ENCODE measurements at regions not wholly inside any gene's neighbourhood (a gene's known extent, or its start where the extent isn't known, plus 50 kb on each side); places are given as distances from the start of the nearest gene placed in this dataset.
A peak's percentile ranks its signal among the peaks of the same experiment; 100 is the strongest.

- DNase-seq (no peak), ATAC-seq (ENCODE audit: low FRiP score in 2 of 2) (peak in 1 of 2 donors; percentile 53)
- no peak overlapping the region for H3K27ac ChIP-seq
- H3K4me1 ChIP-seq: peaks cover 0 to 10% (median 0%) of the 10 kb centered on the region in 4 donors
- no peaks in the 10 kb centered on the region for H3K9me3 ChIP-seq
- H3K27me3 ChIP-seq: no peaks in the 10 kb centered on the region
- 34 to 41% methylated on average over 2 of the region's 2 CpGs for WGBS, 2 donors
- H3K4me3 ChIP-seq: no peak overlapping the region
- TF ChIP-seq POLR2AphosphoS5 (IDR thresholded peaks at IDR 0.05): no peak
- TF ChIP-seq EP300 (IDR thresholded peaks at IDR 0.05): no peak
- TF ChIP-seq POLR2A (IDR thresholded peaks at IDR 0.05): no peak
- TF ChIP-seq, protein P1, sequence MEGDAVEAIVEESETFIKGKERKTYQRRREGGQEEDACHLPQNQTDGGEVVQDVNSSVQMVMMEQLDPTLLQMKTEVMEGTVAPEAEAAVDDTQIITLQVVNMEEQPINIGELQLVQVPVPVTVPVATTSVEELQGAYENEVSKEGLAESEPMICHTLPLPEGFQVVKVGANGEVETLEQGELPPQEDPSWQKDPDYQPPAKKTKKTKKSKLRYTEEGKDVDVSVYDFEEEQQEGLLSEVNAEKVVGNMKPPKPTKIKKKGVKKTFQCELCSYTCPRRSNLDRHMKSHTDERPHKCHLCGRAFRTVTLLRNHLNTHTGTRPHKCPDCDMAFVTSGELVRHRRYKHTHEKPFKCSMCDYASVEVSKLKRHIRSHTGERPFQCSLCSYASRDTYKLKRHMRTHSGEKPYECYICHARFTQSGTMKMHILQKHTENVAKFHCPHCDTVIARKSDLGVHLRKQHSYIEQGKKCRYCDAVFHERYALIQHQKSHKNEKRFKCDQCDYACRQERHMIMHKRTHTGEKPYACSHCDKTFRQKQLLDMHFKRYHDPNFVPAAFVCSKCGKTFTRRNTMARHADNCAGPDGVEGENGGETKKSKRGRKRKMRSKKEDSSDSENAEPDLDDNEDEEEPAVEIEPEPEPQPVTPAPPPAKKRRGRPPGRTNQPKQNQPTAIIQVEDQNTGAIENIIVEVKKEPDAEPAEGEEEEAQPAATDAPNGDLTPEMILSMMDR (IDR thresholded peaks at IDR 0.05): no peak
- no peaks in the 10 kb centered on the region for H3K36me3 ChIP-seq
Measured at GRCh38 chr6:112827793-112828192, 480.7 kb downstream of the RFPL4B start.

DNA sequence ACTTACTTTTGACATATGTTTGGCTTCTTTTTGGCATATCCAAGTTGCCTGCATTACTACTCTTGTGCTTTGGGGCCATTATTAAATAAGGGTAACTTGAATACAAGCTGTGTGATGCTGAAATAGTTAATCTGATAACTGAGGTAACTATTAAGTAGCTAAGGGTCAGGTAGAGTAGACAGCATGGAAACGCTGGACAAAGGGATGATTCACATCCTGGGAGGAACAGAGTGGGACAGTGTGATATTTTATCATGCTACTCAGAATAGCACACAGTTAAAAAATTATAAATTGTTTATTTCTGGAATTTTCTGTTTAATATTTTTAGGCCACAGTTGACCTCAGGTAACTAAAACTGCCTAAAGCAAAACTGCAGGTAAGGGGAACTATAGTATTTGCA, 483.9 kb downstream of the RFPL4B start:
- DNase-seq (no peak), ATAC-seq (ENCODE audit: low FRiP score in 2 of 2) (no peak)
- no peak for TF ChIP-seq POLR2A (IDR thresholded peaks at IDR 0.05)
- TF ChIP-seq POLR2AphosphoS5 (IDR thresholded peaks at IDR 0.05): no peak
- TF ChIP-seq, protein P1 (IDR thresholded peaks at IDR 0.05): no peak
- no peak for TF ChIP-seq EP300 (IDR thresholded peaks at IDR 0.05)
- H3K9me3 ChIP-seq: no peaks in the 10 kb centered on the region
- H3K27ac ChIP-seq: no peak overlapping the region
- H3K36me3 ChIP-seq: no peaks in the 10 kb centered on the region
- H3K4me3 ChIP-seq: no peak overlapping the region
- H3K27me3 ChIP-seq: no peaks in the 10 kb centered on the region
- peaks cover 0 to 10% (median 0%) of the 10 kb centered on the region in 4 donors for H3K4me1 ChIP-seq
- WGBS, 2 donors: 30 to 40% methylated on average over 1 of the region's 1 CpG

DNA sequence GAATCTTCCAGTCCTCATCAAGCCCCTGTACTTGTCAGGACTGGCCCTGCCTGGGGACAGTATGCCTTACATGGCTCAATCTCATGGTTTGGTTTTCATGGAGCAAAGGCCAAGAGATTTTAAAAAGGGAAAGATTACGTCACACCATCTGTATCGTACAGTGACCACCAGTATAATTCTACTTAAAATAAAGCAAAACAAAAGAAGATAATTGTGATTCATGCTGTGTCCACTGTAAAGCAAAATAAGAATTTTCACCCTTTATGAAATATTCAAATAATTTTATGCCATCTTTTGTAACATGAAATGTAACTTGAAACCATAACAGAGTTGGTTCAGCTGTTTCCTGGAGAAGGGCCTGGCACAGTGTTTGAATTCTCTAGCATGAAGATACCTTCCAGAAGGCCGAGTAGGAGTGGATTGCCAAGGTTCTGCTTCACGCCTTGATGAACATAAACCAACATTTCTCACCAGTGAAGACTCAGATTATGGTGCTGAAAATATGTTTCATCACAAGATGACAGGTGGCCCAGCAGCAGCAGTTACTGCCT, 486.5 kb downstream of the RFPL4B start:
- ATAC-seq (ENCODE audit: low FRiP score in 2 of 2) (no peak), DNase-seq (no peak)
- Histone ChIP-seq H3K4me1 (no peaks in the 10 kb centered on the region), H3K4me3 (no peak overlapping the region), H3K36me3 (no peaks in the 10 kb centered on the region), H3K27ac (no peak overlapping the region), H3K27me3 (no peaks in the 10 kb centered on the region), H3K9me3 (no peaks in the 10 kb centered on the region)
- TF ChIP-seq, protein P1 (IDR thresholded peaks at IDR 0.05): no peak
- no peak for TF ChIP-seq POLR2AphosphoS5 (IDR thresholded peaks at IDR 0.05)
- TF ChIP-seq EP300 (IDR thresholded peaks at IDR 0.05): no peak
- no peak for TF ChIP-seq POLR2A (IDR thresholded peaks at IDR 0.05)
- WGBS, 2 donors: 54 to 86% methylated on average over 4 of the region's 4 CpGs

DNA sequence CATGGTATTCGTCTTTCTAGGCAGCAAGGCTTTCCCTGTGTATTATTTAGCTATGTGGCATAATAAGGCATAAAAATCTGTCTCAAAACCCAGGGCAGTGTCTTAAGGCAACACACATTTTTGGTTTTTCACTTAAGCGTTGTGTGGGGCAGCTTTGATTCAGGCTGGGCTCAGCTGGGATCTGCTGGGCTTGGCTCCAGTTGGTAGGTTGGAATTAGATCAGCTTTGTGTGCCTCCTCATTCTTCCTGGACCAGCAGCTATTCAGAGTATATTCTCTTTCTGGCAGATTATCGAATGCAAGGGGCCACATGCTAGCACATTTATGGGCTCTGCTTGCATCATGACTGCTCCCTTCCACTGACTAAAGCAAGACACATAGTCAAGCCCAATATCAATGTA, 487.9 kb downstream of the RFPL4B start:
- Histone ChIP-seq H3K9me3 (no peaks in the 10 kb centered on the region), H3K4me1 (no peaks in the 10 kb centered on the region), H3K27ac (no peak overlapping the region), H3K27me3 (no peaks in the 10 kb centered on the region), H3K4me3 (no peak overlapping the region), H3K36me3 (no peaks in the 10 kb centered on the region)
- ATAC-seq (ENCODE audit: low FRiP score in 2 of 2) (no peak), DNase-seq (no peak)
- WGBS, 2 donors: 92 to 93% methylated on average over 3 of the region's 3 CpGs
- TF ChIP-seq EP300 (IDR thresholded peaks at IDR 0.05) (no peak), POLR2AphosphoS5 (IDR thresholded peaks at IDR 0.05) (no peak), POLR2A (IDR thresholded peaks at IDR 0.05) (no peak)
- TF ChIP-seq, protein P1 (IDR thresholded peaks at IDR 0.05): no peak

DNA sequence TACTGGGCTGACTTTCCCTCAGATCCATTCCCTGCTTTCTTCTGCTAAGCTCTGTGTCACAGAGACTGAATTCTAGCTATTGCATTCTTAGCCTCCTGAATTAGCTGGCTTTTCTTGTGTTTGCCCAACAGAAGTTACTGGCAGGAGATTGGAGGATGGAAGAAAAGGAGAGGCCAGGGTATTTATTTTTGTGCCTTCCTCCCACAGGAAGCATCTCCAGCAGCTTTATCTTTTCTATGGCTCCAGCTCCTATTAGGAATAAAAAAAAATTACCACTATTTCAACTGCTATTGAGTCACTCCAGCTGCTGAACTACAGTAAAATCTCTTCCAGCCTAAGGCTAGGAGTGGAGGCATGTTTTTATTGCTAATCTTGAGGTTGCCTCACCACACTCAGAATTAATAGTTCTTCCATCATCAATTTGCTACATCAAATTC, 492.4 kb downstream of the RFPL4B start:
- H3K27ac ChIP-seq: no peak overlapping the region
- no peak overlapping the region for H3K4me3 ChIP-seq
- no peaks in the 10 kb centered on the region for H3K27me3 ChIP-seq
- no peak for DNase-seq
- no peaks in the 10 kb centered on the region for H3K36me3 ChIP-seq
- H3K9me3 ChIP-seq: no peaks in the 10 kb centered on the region
- ATAC-seq (ENCODE audit: low FRiP score in 2 of 2): peak in 1 of 2 donors; percentile 60
- peak in 1 of 2 donors; percentile 32 for TF ChIP-seq POLR2AphosphoS5 (IDR thresholded peaks at IDR 0.05)
- TF ChIP-seq, protein P1 (IDR thresholded peaks at IDR 0.05): no peak
- TF ChIP-seq POLR2A (IDR thresholded peaks at IDR 0.05): no peak
- TF ChIP-seq EP300 (IDR thresholded peaks at IDR 0.05): no peak
- no peaks in the 10 kb centered on the region for H3K4me1 ChIP-seq
